ENCODE measurements at regions not wholly inside any gene's neighbourhood (a gene's known extent, or its start where the extent isn't known, plus 50 kb on each side); places are given as distances from the start of the nearest gene placed in this dataset.

GRCh38 chr6:104126315-104127005 lies 733.3 kb downstream of the HACE1 start:
- Histone ChIP-seq H3K36me3 (no peaks in the 10 kb centered on the region), H3K27ac (no peak overlapping the region), H3K4me1 (no peaks in the 10 kb centered on the region), H3K9me3 (no peaks in the 10 kb centered on the region), H3K27me3 (no peaks in the 10 kb centered on the region), H3K4me3 (no peak overlapping the region)
- intact Hi-C loops (cut with DNase I), result no loop called here
- FAIRE-seq, result no peak
- WGBS, 2 donors, result 93 to 96% methylated on average over 3 of the region's 3 CpGs
- DNase-seq, result no peak
- no peak for TF ChIP-seq CTCF (IDR thresholded peaks at IDR 0.05)
- ATAC-seq, result no peak

GRCh38 chr6:104123227-104123626 lies 736.5 kb downstream of the HACE1 start:
- Histone ChIP-seq H3K27ac (no peak overlapping the region), H3K4me1 (no peaks in the 10 kb centered on the region), H3K4me3 (no peak overlapping the region), H3K27me3 (no peaks in the 10 kb centered on the region), H3K9me3 (peaks cover 0 to 2% (median 0%) of the 10 kb centered on the region in 4 donors), H3K36me3 (no peaks in the 10 kb centered on the region)
- intact Hi-C loops (cut with DNase I), result no loop called here
- FAIRE-seq (no peak), ATAC-seq (no peak), DNase-seq (no peak)
- no peak for TF ChIP-seq CTCF (IDR thresholded peaks at IDR 0.05)
- WGBS, 2 donors, result 90 to 93% methylated on average over 1 of the region's 1 CpG

- no peak for TF ChIP-seq CTCF (IDR thresholded peaks at IDR 0.05)
- Histone ChIP-seq H3K27ac (no peak overlapping the region), H3K9me3 (peaks cover 0 to 2% (median 0%) of the 10 kb centered on the region in 4 donors), H3K4me1 (no peaks in the 10 kb centered on the region), H3K27me3 (no peaks in the 10 kb centered on the region), H3K4me3 (no peak overlapping the region), H3K36me3 (no peaks in the 10 kb centered on the region)
- DNase-seq (no peak), ATAC-seq (no peak), FAIRE-seq (no peak)
- intact Hi-C loops (cut with DNase I), result no loop called here
- WGBS, 2 donors, result 65 to 72% methylated on average over 4 of the region's 4 CpGs
These were observed 741.4 kb downstream of the HACE1 start for GRCh38 chr6:104118274-104118673.

- no peaks in the 10 kb centered on the region for H3K9me3 ChIP-seq
- WGBS, 2 donors, result 55 to 84% methylated on average over 2 of the region's 2 CpGs
- H3K36me3 ChIP-seq, result no peaks in the 10 kb centered on the region
- FAIRE-seq (no peak), DNase-seq (no peak), ATAC-seq (no peak)
- H3K4me1 ChIP-seq, result no peaks in the 10 kb centered on the region
- H3K27me3 ChIP-seq, result peaks cover 0 to 5% (median 0%) of the 10 kb centered on the region in 4 donors
- TF ChIP-seq CTCF (IDR thresholded peaks at IDR 0.05), result no peak
- no peak overlapping the region for H3K4me3 ChIP-seq
- intact Hi-C loops (cut with DNase I), result no loop called here
- H3K27ac ChIP-seq, result no peak overlapping the region
These were observed 749.9 kb downstream of the HACE1 start for GRCh38 chr6:104109806-104110205.

GRCh38 chr6:104108634-104109033 lies 751.1 kb downstream of the HACE1 start:
- ATAC-seq (no peak), FAIRE-seq (no peak), DNase-seq (no peak)
- H3K27ac ChIP-seq, result no peak overlapping the region
- no peaks in the 10 kb centered on the region for H3K9me3 ChIP-seq
- intact Hi-C loops (cut with DNase I), result no loop called here
- H3K27me3 ChIP-seq, result peaks cover 0 to 5% (median 0%) of the 10 kb centered on the region in 4 donors
- TF ChIP-seq CTCF (IDR thresholded peaks at IDR 0.05), result no peak
- no peaks in the 10 kb centered on the region for H3K4me1 ChIP-seq
- no peak overlapping the region for H3K4me3 ChIP-seq
- H3K36me3 ChIP-seq, result no peaks in the 10 kb centered on the region

Data from pancreas (tissue), 10 donors.